GM12878 (cell line): ENCODE measurements at regions not wholly inside any gene's neighbourhood (a gene's known extent, or its start where the extent isn't known, plus 50 kb on each side); places are given as distances from the start of the nearest gene placed in this dataset.

Source experiments
- ATAC-seq: fragments of 200-7000 bp; cut with Tn5 transposase; 3 replicates; pipeline ENCODE4 v1.9.1; 2020; ENCODE audit warnings: mild to moderate bottlenecking, moderate library complexity
- BruUV-seq: library from RNA; stranded (reverse); fragments of 400-500 nt; replicated peaks from 2 replicates; lab custom pipeline; 2021; lab: Mats Ljungman, UMichigan
- CTCF ChIA-PET: fragments of 300-600 bp; sonication (Branson Sonifier 250); formaldehyde crosslinking; extraction: SDS; loops from one replicate; lab custom pipeline; 2021; ENCODE audit warnings: inconsistent platforms; lab: Yijun Ruan, JAX
- POLR2A ChIA-PET: fragments of 350-600 bp; formaldehyde crosslinking; extraction: SDS; loops from one replicate; lab custom pipeline; 2021; ENCODE audit warnings: inconsistent platforms; lab: Charles Lee
- RAD21 ChIA-PET: fragments of 300-600 bp; sonication (Branson Sonifier 250); formaldehyde crosslinking; loops from one replicate; lab custom pipeline; 2023; ENCODE audit warnings: antibody characterized with exemption; ENCODE audit not compliant: unreplicated experiment; lab: Charles Lee
- SMC1A ChIA-PET: fragments of 300-600 bp; sonication (Branson Sonifier 250); formaldehyde crosslinking; loops from one replicate; lab custom pipeline; 2023; ENCODE audit not compliant: unreplicated experiment, uncharacterized antibody; lab: Charles Lee
- DNase-seq: peaks from one replicate; pipeline ENCODE4 v3.0.0-alpha.2; 2011; ENCODE audit warnings: low read depth, low spot score
- FAIRE-seq: peaks from 3 replicates; lab custom pipeline; 2011; peaks lifted over from hg19 to GRCh38; lab: Jason Lieb, UNC
- H2AFZ ChIP-seq: 2 replicates; pipeline ENCODE4 v1.6.0; 2011; ENCODE audit warnings: low read depth, low read length, control low read depth; ENCODE audit not compliant: control insufficient read depth
- H3K27ac ChIP-seq: 2 replicates; pipeline ENCODE4 v1.5.1; 2011; ENCODE audit warnings: control low read depth; ENCODE audit not compliant: control insufficient read depth, insufficient read depth
- H3K27me3 ChIP-seq, 2 experiments: replicated peaks in 1 of 2; 2 replicates each; pipeline versions ENCODE4 v1.6.0 to v1.6.1; 2011; ENCODE audit warnings: low read length in 1 of 2; ENCODE audit not compliant: control insufficient read depth in 2 of 2, insufficient read depth in 2 of 2
- H3K36me3 ChIP-seq, 2 experiments: 2 replicates each; pipeline ENCODE4 v1.5.1; 2011; ENCODE audit warnings: low read length in 1 of 2; ENCODE audit not compliant: control insufficient read depth in 2 of 2, insufficient read depth in 2 of 2
- H3K4me1 ChIP-seq: 2 replicates; pipeline ENCODE4 v1.6.1; 2011; ENCODE audit warnings: mild to moderate bottlenecking, low read length, moderate library complexity, mixed read lengths; ENCODE audit not compliant: control insufficient read depth, insufficient read depth
- H3K4me2 ChIP-seq: 2 replicates; pipeline ENCODE4 v1.6.0; 2011; ENCODE audit warnings: control low read depth; ENCODE audit not compliant: control insufficient read depth, insufficient read depth
- H3K4me3 ChIP-seq: fragments of 200-600 bp; sonication (generic); 2 replicates; pipeline ENCODE4 v1.5.1; 2016
- H3K79me2 ChIP-seq: 2 replicates; pipeline ENCODE4 v1.6.0; 2011; ENCODE audit warnings: low read length; ENCODE audit not compliant: control insufficient read depth, insufficient read depth
- H3K9ac ChIP-seq: 2 replicates; pipeline ENCODE4 v1.8.0; 2011; ENCODE audit warnings: low read length, control low read depth, mixed read lengths; ENCODE audit not compliant: control insufficient read depth, insufficient read depth
- H3K9me3 ChIP-seq: replicated peaks from 3 replicates; pipeline ENCODE4 v1.5.1; 2011; ENCODE audit warnings: mild to moderate bottlenecking, low read length; ENCODE audit not compliant: control insufficient read depth, insufficient read depth
- H4K20me1 ChIP-seq: 2 replicates; pipeline ENCODE4 v1.6.0; 2011; ENCODE audit not compliant: control insufficient read depth, insufficient read depth
- CUX1 ChIP-seq: IDR thresholded peaks from 2 replicates; pipeline ENCODE4 v1.6.1; 2012; ENCODE audit warnings: improper control_type of control experiment, low read depth, low read length; ENCODE audit not compliant: insufficient replicate concordance
- FOS ChIP-seq: IDR thresholded peaks from 3 replicates; pipeline ENCODE4 v1.6.1; 2011; ENCODE audit warnings: borderline replicate concordance; ENCODE audit not compliant: insufficient read length; ENCODE audit errors: extremely low read depth
- GABPA ChIP-seq: IDR thresholded peaks from 2 replicates; pipeline ENCODE4 v1.6.1; 2014; ENCODE audit warnings: antibody characterized with exemption, low read depth, mild to moderate bottlenecking, inconsistent platforms
- IKZF2 ChIP-seq, 2 experiments: fragments of 450-650 bp; IDR thresholded peaks; 2 replicates each; pipeline ENCODE4 v1.6.1; 2017; ENCODE audit warnings: mild to moderate bottlenecking in 2 of 2, moderate library complexity in 2 of 2
- LARP7 ChIP-seq: fragments of 450-650 bp; IDR thresholded peaks from 2 replicates; pipeline ENCODE4 v1.6.1; 2017; ENCODE audit warnings: mild to moderate bottlenecking
- PAX5 ChIP-seq: IDR thresholded peaks from 2 replicates; pipeline ENCODE4 v1.6.1; 2011; ENCODE audit warnings: low read depth, low read length, borderline replicate concordance
- SMC3 ChIP-seq: IDR thresholded peaks from 2 replicates; pipeline ENCODE4 v1.6.1; 2011; ENCODE audit warnings: low read length, improper control_type of control experiment, borderline replicate concordance
- SREBF2 ChIP-seq: IDR thresholded peaks from 2 replicates; pipeline ENCODE4 v1.6.1; 2012; ENCODE audit warnings: mild to moderate bottlenecking, low read length
- STAT3 ChIP-seq: IDR thresholded peaks from 2 replicates; pipeline ENCODE4 v1.6.1; 2011; ENCODE audit warnings: low read depth, low read length, improper control_type of control experiment
- WGBS: methylation state at CpG from one replicate; pipeline ENCODE4 v1.1.6; 2016; ENCODE audit warnings: low lambda C conversion rate; ENCODE audit not compliant: insufficient replicate concordance, insufficient coverage; ENCODE audit errors: missing lambda C conversion rate; 5-methylcytosine and 5-hydroxymethylcytosine counted together
- in situ Hi-C: fragments of 300-500 bp; cut with MboI; formaldehyde crosslinking; loops from 9 replicates; pipeline ENCODE4 v1.14.3; 2018; ENCODE audit warnings: mixed read lengths
- intact Hi-C: fragments of 100-400 bp; cut with micrococcal nuclease; formaldehyde crosslinking; loops from one replicate; pipeline ENCODE4 v1.14.2; 2022; ENCODE audit not compliant: unreplicated experiment
- TF ChIP-seq, protein P1 (sequence below): IDR thresholded peaks from 2 replicates; pipeline ENCODE4 v1.6.1; 2012; ENCODE audit warnings: low read depth, low read length, improper control_type of control experiment
- TF ChIP-seq, protein P2 (sequence below): fragments of 450-650 bp; formaldehyde crosslinking; IDR thresholded peaks from 2 replicates; pipeline ENCODE4 v1.4.0; 2020; ENCODE audit warnings: mild to moderate bottlenecking, moderate library complexity
- TF ChIP-seq, protein P3 (sequence below), 3 experiments: IDR thresholded peaks in 2 of 3; conservative IDR thresholded peaks in 1 of 3; 2 replicates each; pipeline ENCODE4 v1.5.1; 2011; ENCODE audit warnings: low read depth in 3 of 3, low read length in 3 of 3, mild to moderate bottlenecking in 3 of 3, control low read depth in 2 of 3, moderate library complexity in 2 of 3, inconsistent platforms in 1 of 3, mixed read lengths in 1 of 3; ENCODE audit not compliant: control insufficient read depth in 2 of 3, insufficient read depth in 1 of 3; ENCODE audit errors: extremely low read depth in 1 of 3

DNA sequence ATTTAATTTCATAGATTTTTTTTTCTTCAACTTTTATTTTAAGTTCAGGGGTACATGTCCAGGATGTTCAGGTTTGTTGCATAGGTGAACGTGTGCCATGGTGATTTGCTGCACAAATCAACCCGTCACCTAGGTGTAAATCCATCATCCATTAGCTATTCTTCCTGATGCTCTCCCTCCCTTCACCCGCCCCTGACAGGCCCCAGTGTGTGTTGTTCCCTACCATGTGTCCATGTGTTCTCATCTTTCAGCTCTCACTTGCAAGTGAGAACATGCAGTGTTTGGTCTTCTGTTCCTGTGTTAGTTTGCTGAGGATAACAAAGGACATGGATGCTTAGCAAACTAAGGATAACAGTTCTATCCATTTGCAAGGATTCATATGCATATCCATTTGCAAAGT lies 209.1 kb upstream of the ADCY2 start:
- in situ Hi-C loops, result no loop called here
- RAD21 ChIA-PET, result no interaction called here
- POLR2A ChIA-PET, result no interaction called here
- Histone ChIP-seq H3K9ac (no peak overlapping the region), H3K9me3 (no peaks in the 10 kb centered on the region), H3K27ac (no peak overlapping the region), H4K20me1 (no peaks in the 10 kb centered on the region), H3K36me3 (no peaks in the 10 kb centered on the region), H3K79me2 (no peaks in the 10 kb centered on the region), H3K27me3 (no peaks in the 10 kb centered on the region), H3K4me2 (no peak overlapping the region), H2AFZ (no peak overlapping the region), H3K4me3 (no peak overlapping the region), H3K4me1 (no peaks in the 10 kb centered on the region)
- TF ChIP-seq SMC3 (no peak), GABPA (no peak), IKZF2 (IDR thresholded peaks at IDR 0.05) (no peak), LARP7 (no peak), SREBF2 (no peak), PAX5 (no peak), FOS (no peak), STAT3 (no peak), CUX1 (no peak)
- TF ChIP-seq, protein P1, sequence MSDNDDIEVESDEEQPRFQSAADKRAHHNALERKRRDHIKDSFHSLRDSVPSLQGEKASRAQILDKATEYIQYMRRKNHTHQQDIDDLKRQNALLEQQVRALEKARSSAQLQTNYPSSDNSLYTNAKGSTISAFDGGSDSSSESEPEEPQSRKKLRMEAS, result no peak
- TF ChIP-seq, protein P2, sequence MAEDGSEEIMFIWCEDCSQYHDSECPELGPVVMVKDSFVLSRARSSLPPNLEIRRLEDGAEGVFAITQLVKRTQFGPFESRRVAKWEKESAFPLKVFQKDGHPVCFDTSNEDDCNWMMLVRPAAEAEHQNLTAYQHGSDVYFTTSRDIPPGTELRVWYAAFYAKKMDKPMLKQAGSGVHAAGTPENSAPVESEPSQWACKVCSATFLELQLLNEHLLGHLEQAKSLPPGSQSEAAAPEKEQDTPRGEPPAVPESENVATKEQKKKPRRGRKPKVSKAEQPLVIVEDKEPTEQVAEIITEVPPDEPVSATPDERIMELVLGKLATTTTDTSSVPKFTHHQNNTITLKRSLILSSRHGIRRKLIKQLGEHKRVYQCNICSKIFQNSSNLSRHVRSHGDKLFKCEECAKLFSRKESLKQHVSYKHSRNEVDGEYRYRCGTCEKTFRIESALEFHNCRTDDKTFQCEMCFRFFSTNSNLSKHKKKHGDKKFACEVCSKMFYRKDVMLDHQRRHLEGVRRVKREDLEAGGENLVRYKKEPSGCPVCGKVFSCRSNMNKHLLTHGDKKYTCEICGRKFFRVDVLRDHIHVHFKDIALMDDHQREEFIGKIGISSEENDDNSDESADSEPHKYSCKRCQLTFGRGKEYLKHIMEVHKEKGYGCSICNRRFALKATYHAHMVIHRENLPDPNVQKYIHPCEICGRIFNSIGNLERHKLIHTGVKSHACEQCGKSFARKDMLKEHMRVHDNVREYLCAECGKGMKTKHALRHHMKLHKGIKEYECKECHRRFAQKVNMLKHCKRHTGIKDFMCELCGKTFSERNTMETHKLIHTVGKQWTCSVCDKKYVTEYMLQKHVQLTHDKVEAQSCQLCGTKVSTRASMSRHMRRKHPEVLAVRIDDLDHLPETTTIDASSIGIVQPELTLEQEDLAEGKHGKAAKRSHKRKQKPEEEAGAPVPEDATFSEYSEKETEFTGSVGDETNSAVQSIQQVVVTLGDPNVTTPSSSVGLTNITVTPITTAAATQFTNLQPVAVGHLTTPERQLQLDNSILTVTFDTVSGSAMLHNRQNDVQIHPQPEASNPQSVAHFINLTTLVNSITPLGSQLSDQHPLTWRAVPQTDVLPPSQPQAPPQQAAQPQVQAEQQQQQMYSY, result no peak
- TF ChIP-seq, protein P3, sequence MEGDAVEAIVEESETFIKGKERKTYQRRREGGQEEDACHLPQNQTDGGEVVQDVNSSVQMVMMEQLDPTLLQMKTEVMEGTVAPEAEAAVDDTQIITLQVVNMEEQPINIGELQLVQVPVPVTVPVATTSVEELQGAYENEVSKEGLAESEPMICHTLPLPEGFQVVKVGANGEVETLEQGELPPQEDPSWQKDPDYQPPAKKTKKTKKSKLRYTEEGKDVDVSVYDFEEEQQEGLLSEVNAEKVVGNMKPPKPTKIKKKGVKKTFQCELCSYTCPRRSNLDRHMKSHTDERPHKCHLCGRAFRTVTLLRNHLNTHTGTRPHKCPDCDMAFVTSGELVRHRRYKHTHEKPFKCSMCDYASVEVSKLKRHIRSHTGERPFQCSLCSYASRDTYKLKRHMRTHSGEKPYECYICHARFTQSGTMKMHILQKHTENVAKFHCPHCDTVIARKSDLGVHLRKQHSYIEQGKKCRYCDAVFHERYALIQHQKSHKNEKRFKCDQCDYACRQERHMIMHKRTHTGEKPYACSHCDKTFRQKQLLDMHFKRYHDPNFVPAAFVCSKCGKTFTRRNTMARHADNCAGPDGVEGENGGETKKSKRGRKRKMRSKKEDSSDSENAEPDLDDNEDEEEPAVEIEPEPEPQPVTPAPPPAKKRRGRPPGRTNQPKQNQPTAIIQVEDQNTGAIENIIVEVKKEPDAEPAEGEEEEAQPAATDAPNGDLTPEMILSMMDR (IDR thresholded peaks at IDR 0.05 in 2 of 3, conservative IDR thresholded peaks at IDR 0.05 in 1 of 3; ENCODE audit: control insufficient read depth in 2 of 3, extremely low read depth in 1 of 3, insufficient read depth in 1 of 3, low read depth in 3 of 3, low read length in 3 of 3), result no peak
- BruUV-seq, result no TSS peak
- intact Hi-C loops, result no loop called here
- no peak for ATAC-seq
- FAIRE-seq, result no peak
- SMC1A ChIA-PET, result no interaction called here
- 16% methylated on average over 3 of the region's 3 CpGs for WGBS
- CTCF ChIA-PET, result no interaction called here
- no peak for DNase-seq
